K562 (cell line): ENCODE measurements at regions not wholly inside any gene's neighbourhood (a gene's known extent, or its start where the extent isn't known, plus 50 kb on each side); places are given as distances from the start of the nearest gene placed in this dataset.

ENCODE experiments used
- ATAC-seq: fragments of 200-7000 bp; cut with Tn5 transposase; 3 replicates; pipeline ENCODE4 v1.9.1; 2020; ENCODE audit warnings: moderate library complexity
- BruUV-seq: library from RNA; stranded (reverse); fragments of 400-500 nt; replicated peaks from 2 replicates; lab custom pipeline; 2021; lab: Mats Ljungman, UMichigan
- CTCF ChIA-PET: fragments of 300-600 bp; formaldehyde crosslinking; extraction: SDS; loops from one replicate; lab custom pipeline; 2021; ENCODE audit warnings: low intra/inter-chr PET ratio; lab: Yijun Ruan, JAX
- POLR2A ChIA-PET: fragments of 300-600, 350-650 bp; sonication (Branson Sonifier 250); formaldehyde crosslinking; extraction: SDS; loops from one replicate; lab custom pipeline; 2021; ENCODE audit warnings: antibody characterized with exemption, inconsistent platforms; lab: Yijun Ruan, JAX
- DNase-seq, 4 experiments: peaks; one replicate each; pipeline versions ENCODE4 v3.0.0 to v3.0.0-alpha.2; 2011 to 2018; ENCODE audit warnings: low spot score in 3 of 4, mixed read lengths in 3 of 4; ENCODE audit errors: extremely low read depth in 1 of 4
- FAIRE-seq: peaks from 2 replicates; lab custom pipeline; 2011; peaks lifted over from hg19 to GRCh38; lab: Jason Lieb, UNC
- H2AFZ ChIP-seq: 2 replicates; pipeline ENCODE4 v1.6.0; 2011; ENCODE audit warnings: low read depth, low read length, control low read depth, inconsistent platforms
- H3K27ac ChIP-seq: fragments of 200-600 bp; 3 replicates; pipeline ENCODE4 v1.8.0; 2011; ENCODE audit warnings: low read depth, mild to moderate bottlenecking, control low read depth, inconsistent platforms, low read length, moderate library complexity, mixed read lengths; ENCODE audit errors: extremely low read depth
- H3K27me3 ChIP-seq, 2 experiments: fragments of 300-600 bp in 1 of 2; 2 replicates in 1 of 2; 3 replicates in 1 of 2; pipeline versions ENCODE4 v1.6.0 to v1.8.0; 2011; ENCODE audit warnings: inconsistent platforms in 2 of 2, low read length in 2 of 2, mild to moderate bottlenecking in 1 of 2, mixed read lengths in 1 of 2, moderate library complexity in 1 of 2; ENCODE audit not compliant: control insufficient read depth in 2 of 2, insufficient read depth in 2 of 2
- H3K36me3 ChIP-seq: fragments of 300-600 bp; 3 replicates; pipeline ENCODE4 v1.8.0; 2011; ENCODE audit warnings: mild to moderate bottlenecking, low read length, inconsistent platforms; ENCODE audit not compliant: control insufficient read depth, insufficient read depth
- H3K4me1 ChIP-seq, 2 experiments: fragments of 200-600 bp in 1 of 2; replicated peaks in 1 of 2; 2 replicates in 1 of 2; 3 replicates in 1 of 2; pipeline versions ENCODE4 v1.5.1 to v1.8.0; 2011; ENCODE audit warnings: inconsistent platforms in 2 of 2, low read length in 2 of 2, mild to moderate bottlenecking in 1 of 2, mixed read lengths in 1 of 2, moderate library complexity in 1 of 2; ENCODE audit not compliant: control insufficient read depth in 2 of 2, insufficient read depth in 2 of 2
- H3K4me2 ChIP-seq: 2 replicates; pipeline ENCODE4 v1.6.1; 2011; ENCODE audit warnings: low read length, control low read depth, inconsistent platforms, mixed read lengths; ENCODE audit not compliant: insufficient read depth
- H3K4me3 ChIP-seq: fragments of 200-600 bp; sonication (generic), shearing (Covaris generic); 2 replicates; pipeline ENCODE4 v1.5.1; 2016; ENCODE audit warnings: control low read depth, inconsistent platforms
- H3K79me2 ChIP-seq: fragments of 200-600 bp; 3 replicates; pipeline ENCODE4 v1.8.0; 2011; ENCODE audit warnings: low read length, inconsistent platforms; ENCODE audit not compliant: control insufficient read depth, insufficient read depth
- H3K9ac ChIP-seq, 2 experiments: 2 replicates each; pipeline versions ENCODE4 v1.6.0 to v1.6.1; 2011; ENCODE audit warnings: low read depth in 2 of 2, low read length in 2 of 2, control low read depth in 1 of 2, inconsistent platforms in 1 of 2, mild to moderate bottlenecking in 1 of 2, mixed read lengths in 1 of 2; ENCODE audit not compliant: insufficient read depth in 1 of 2
- H3K9me1 ChIP-seq: one replicate; pipeline ENCODE4 v1.6.0; 2011; ENCODE audit warnings: inconsistent platforms, mild to moderate bottlenecking, low read length, moderate library complexity; ENCODE audit not compliant: control insufficient read depth, insufficient read depth
- H3K9me3 ChIP-seq: replicated peaks from 2 replicates; pipeline ENCODE4 v1.5.1; 2011; ENCODE audit warnings: low read depth, low read length, inconsistent platforms; ENCODE audit not compliant: control insufficient read depth, insufficient read depth
- H4K20me1 ChIP-seq: replicated peaks from 2 replicates; pipeline ENCODE4 v1.6.1; 2011; ENCODE audit warnings: low read length, inconsistent platforms, mixed read lengths; ENCODE audit not compliant: control insufficient read depth, insufficient read depth
- ARNT ChIP-seq, 2 experiments: fragments of 450-650 bp; IDR thresholded peaks; 2 replicates each; pipeline ENCODE4 v1.6.1; 2016; ENCODE audit warnings: mild to moderate bottlenecking in 1 of 2
- BRD4 ChIP-seq: fragments of 200-600 bp; sonication (generic); IDR thresholded peaks from 2 replicates; pipeline ENCODE4 v1.6.1; 2017; ENCODE audit warnings: inconsistent platforms
- DNMT1 ChIP-seq: fragments of 450-650 bp; IDR thresholded peaks from 2 replicates; pipeline ENCODE4 v1.6.1; 2016; ENCODE audit warnings: antibody characterized with exemption, mild to moderate bottlenecking
- ETV6 ChIP-seq, 3 experiments: fragments of 150-350 bp in 1 of 3; sonication (generic) in 1 of 3; formaldehyde crosslinking in 1 of 3; IDR thresholded peaks; 2 replicates each; pipeline versions ENCODE4 v1.6.1 to v1.8.0; 2014 to 2022; ENCODE audit warnings: borderline replicate concordance in 2 of 3, low read depth in 2 of 3, antibody characterized with exemption in 1 of 3, low read length in 1 of 3, mild to moderate bottlenecking in 1 of 3, missing genetic modification reagents in 1 of 3
- HMG20B ChIP-seq: fragments of 250-450 bp; sonication (Bioruptor Pico); IDR thresholded peaks from 2 replicates; pipeline ENCODE4 v1.5.0; 2021; ENCODE audit warnings: mild to moderate bottlenecking
- MTA1 ChIP-seq: fragments of 450-650 bp; IDR thresholded peaks from 2 replicates; pipeline ENCODE4 v1.6.1; 2017; ENCODE audit warnings: borderline replicate concordance
- NFYB ChIP-seq: IDR thresholded peaks from 2 replicates; pipeline ENCODE4 v1.6.1; 2011; ENCODE audit warnings: mild to moderate bottlenecking, moderate library complexity; ENCODE audit not compliant: insufficient read length; ENCODE audit errors: extremely low read depth
- RBM34 ChIP-seq: fragments of 200-400 bp; formaldehyde crosslinking; IDR thresholded peaks from 2 replicates; pipeline ENCODE4 v1.6.1; 2018; ENCODE audit warnings: low read length, borderline replicate concordance; ENCODE audit not compliant: insufficient read depth
- RCOR1 ChIP-seq, 2 experiments: IDR thresholded peaks; 2 replicates each; pipeline ENCODE4 v1.6.1; 2012; ENCODE audit warnings: low read depth in 2 of 2, low read length in 2 of 2, borderline replicate concordance in 1 of 2, improper control_type of control experiment in 1 of 2
- ZNF436 ChIP-seq: fragments of 250-450, 450-650 bp; sonication (Bioruptor Pico); formaldehyde crosslinking; IDR thresholded peaks from 2 replicates; pipeline ENCODE4 v1.7.0; 2020; ENCODE audit warnings: mild to moderate bottlenecking
- WGBS: fragments of 100-300 bp; shearing (Covaris generic); methylation state at CpG from one replicate; pipeline ENCODE4 v1.1.6; 2016; ENCODE audit warnings: low coverage, mixed read lengths; ENCODE audit not compliant: insufficient coverage; ENCODE audit errors: missing lambda C conversion rate; 5-methylcytosine and 5-hydroxymethylcytosine counted together
- in situ Hi-C: fragments of 300-500 bp; cut with MboI; formaldehyde crosslinking; loops from 4 replicates; pipeline ENCODE4 v1.15.0; 2018; ENCODE audit warnings: inconsistent platforms, mixed read lengths
- intact Hi-C: fragments of 100-400 bp; cut with micrococcal nuclease; formaldehyde crosslinking; loops from 2 replicates; pipeline ENCODE4 v1.14.2; 2022
- TF ChIP-seq, protein P1 (sequence below): fragments of 250-450 bp; sonication (Bioruptor Pico); IDR thresholded peaks from 2 replicates; pipeline ENCODE4 v1.8.0; 2021; ENCODE audit warnings: mild to moderate bottlenecking, moderate library complexity
- TF ChIP-seq, protein P2 (sequence below): sonication (generic); formaldehyde crosslinking; IDR thresholded peaks from 2 replicates; pipeline ENCODE4 v1.8.1; 2023; ENCODE audit warnings: mild to moderate bottlenecking, missing genetic modification reagents
- TF ChIP-seq, protein P3 (sequence below): fragments of 450-650 bp; IDR thresholded peaks from 2 replicates; pipeline ENCODE4 v1.6.1; 2016; ENCODE audit warnings: mild to moderate bottlenecking

DNA sequence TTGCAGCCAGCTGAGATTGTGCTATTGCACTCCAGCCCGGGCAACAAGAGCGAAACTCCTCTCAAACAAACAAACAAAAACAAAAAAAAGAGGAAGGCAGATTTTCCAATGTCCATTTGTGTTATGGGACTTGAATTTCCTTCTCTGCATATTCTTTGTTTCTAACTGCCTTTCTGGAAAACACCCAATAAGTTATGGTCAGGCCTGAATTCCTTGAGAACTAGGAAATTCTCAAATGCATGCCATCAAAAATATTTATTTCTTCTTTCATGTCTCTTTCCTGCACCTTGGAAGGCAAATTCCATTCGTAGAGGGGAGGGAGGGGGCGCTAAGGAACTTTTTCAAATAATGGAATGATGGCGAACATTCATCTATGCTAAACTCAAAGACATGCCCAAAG is 117.6 kb upstream of the TMCC3 start:
- Histone ChIP-seq H3K27me3 (peaks cover 0 to 25% of the 10 kb centered on the region in 2 experiments; a peak in 3 of 5 replicates), H3K36me3 (no peaks in the 10 kb centered on the region), H3K4me1 (no peaks in the 10 kb centered on the region), H3K4me2 (no peak overlapping the region), H2AFZ (no peak overlapping the region), H3K27ac (no peak overlapping the region), H3K9me1 (peaks cover 4% of the 10 kb centered on the region), H3K9me3 (no peaks in the 10 kb centered on the region), H3K9ac (no peak overlapping the region), H4K20me1 (no peaks in the 10 kb centered on the region), H3K79me2 (no peaks in the 10 kb centered on the region), H3K4me3 (no peak overlapping the region)
- intact Hi-C loops (no loop called here), in situ Hi-C loops (no loop called here)
- FAIRE-seq (no peak), DNase-seq (no peak), ATAC-seq (no peak)
- ChIA-PET CTCF (no interaction called here), POLR2A (interaction anchor here (0.7 kb wide), 1 partner anchor 95 kb away, joined by 5 read pairs; no protein-coding TSS in a partner anchor)
- no TSS peak for BruUV-seq
- no peak for TF ChIP-seq MTA1
- TF ChIP-seq DNMT1 = no peak
- no peak for TF ChIP-seq RBM34
- TF ChIP-seq, protein P1, sequence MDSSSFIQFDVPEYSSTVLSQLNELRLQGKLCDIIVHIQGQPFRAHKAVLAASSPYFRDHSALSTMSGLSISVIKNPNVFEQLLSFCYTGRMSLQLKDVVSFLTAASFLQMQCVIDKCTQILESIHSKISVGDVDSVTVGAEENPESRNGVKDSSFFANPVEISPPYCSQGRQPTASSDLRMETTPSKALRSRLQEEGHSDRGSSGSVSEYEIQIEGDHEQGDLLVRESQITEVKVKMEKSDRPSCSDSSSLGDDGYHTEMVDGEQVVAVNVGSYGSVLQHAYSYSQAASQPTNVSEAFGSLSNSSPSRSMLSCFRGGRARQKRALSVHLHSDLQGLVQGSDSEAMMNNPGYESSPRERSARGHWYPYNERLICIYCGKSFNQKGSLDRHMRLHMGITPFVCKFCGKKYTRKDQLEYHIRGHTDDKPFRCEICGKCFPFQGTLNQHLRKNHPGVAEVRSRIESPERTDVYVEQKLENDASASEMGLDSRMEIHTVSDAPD (CRISPR knock-in tag) = no peak
- TF ChIP-seq, protein P2, sequence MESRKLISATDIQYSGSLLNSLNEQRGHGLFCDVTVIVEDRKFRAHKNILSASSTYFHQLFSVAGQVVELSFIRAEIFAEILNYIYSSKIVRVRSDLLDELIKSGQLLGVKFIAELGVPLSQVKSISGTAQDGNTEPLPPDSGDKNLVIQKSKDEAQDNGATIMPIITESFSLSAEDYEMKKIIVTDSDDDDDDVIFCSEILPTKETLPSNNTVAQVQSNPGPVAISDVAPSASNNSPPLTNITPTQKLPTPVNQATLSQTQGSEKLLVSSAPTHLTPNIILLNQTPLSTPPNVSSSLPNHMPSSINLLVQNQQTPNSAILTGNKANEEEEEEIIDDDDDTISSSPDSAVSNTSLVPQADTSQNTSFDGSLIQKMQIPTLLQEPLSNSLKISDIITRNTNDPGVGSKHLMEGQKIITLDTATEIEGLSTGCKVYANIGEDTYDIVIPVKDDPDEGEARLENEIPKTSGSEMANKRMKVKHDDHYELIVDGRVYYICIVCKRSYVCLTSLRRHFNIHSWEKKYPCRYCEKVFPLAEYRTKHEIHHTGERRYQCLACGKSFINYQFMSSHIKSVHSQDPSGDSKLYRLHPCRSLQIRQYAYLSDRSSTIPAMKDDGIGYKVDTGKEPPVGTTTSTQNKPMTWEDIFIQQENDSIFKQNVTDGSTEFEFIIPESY (CRISPR knock-in tag) = no peak
- no peak for TF ChIP-seq RCOR1 (IDR thresholded peaks at IDR 0.05; ENCODE audit: borderline replicate concordance in 1 of 2, low read depth in 2 of 2, low read length in 2 of 2)
- TF ChIP-seq HMG20B (CRISPR knock-in tag) = no peak
- TF ChIP-seq NFYB = no peak
- no peak for TF ChIP-seq ARNT (IDR thresholded peaks at IDR 0.05)
- no peak for TF ChIP-seq BRD4
- no peak for TF ChIP-seq ETV6 (IDR thresholded peaks at IDR 0.05; ENCODE audit: borderline replicate concordance in 1 of 2, low read depth in 2 of 2, low read length in 1 of 2)
- TF ChIP-seq ETV6 (CRISPR knock-in tag; IDR thresholded peaks at IDR 0.05; ENCODE audit: borderline replicate concordance) = no peak
- no peak for TF ChIP-seq ZNF436 (CRISPR knock-in tag)
- TF ChIP-seq, protein P3, sequence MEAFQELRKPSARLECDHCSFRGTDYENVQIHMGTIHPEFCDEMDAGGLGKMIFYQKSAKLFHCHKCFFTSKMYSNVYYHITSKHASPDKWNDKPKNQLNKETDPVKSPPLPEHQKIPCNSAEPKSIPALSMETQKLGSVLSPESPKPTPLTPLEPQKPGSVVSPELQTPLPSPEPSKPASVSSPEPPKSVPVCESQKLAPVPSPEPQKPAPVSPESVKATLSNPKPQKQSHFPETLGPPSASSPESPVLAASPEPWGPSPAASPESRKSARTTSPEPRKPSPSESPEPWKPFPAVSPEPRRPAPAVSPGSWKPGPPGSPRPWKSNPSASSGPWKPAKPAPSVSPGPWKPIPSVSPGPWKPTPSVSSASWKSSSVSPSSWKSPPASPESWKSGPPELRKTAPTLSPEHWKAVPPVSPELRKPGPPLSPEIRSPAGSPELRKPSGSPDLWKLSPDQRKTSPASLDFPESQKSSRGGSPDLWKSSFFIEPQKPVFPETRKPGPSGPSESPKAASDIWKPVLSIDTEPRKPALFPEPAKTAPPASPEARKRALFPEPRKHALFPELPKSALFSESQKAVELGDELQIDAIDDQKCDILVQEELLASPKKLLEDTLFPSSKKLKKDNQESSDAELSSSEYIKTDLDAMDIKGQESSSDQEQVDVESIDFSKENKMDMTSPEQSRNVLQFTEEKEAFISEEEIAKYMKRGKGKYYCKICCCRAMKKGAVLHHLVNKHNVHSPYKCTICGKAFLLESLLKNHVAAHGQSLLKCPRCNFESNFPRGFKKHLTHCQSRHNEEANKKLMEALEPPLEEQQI = no peak
- WGBS = 0% methylated on average over 5 of the region's 5 CpGs
